DND-41 (cell line): ENCODE measurements at regions not wholly inside any gene's neighbourhood (a gene's known extent, or its start where the extent isn't known, plus 50 kb on each side); places are given as distances from the start of the nearest gene placed in this dataset.

Experiments
- ATAC-seq: fragments of 200-7000 bp; cut with Tn5 transposase; 3 replicates; pipeline ENCODE4 v1.9.1; 2021; ENCODE audit warnings: low read depth; ENCODE audit not compliant: insufficient read depth
- DNase-seq: peaks from one replicate; pipeline ENCODE4 v3.0.0-alpha.2; 2020
- H2AFZ ChIP-seq: 2 replicates; pipeline ENCODE4 v1.6.0; 2012; ENCODE audit warnings: low read depth, low read length
- H3K27ac ChIP-seq: 2 replicates; pipeline ENCODE4 v1.5.1; 2012; ENCODE audit warnings: low read length, inconsistent platforms
- H3K27me3 ChIP-seq: fragments of 200-600 bp; sonication (generic); 2 replicates; pipeline ENCODE4 v1.6.0; 2012; ENCODE audit warnings: low read length, mild to moderate bottlenecking, inconsistent platforms; ENCODE audit not compliant: insufficient read depth, poor library complexity
- H3K36me3 ChIP-seq: 2 replicates; pipeline ENCODE4 v1.5.1; 2012; ENCODE audit warnings: low read length, inconsistent platforms; ENCODE audit not compliant: insufficient read depth
- H3K4me1 ChIP-seq: 2 replicates; pipeline ENCODE4 v1.5.1; 2012; ENCODE audit warnings: mild to moderate bottlenecking, low read length; ENCODE audit not compliant: insufficient read depth
- H3K4me2 ChIP-seq: 2 replicates; pipeline ENCODE4 v1.6.0; 2012; ENCODE audit warnings: mild to moderate bottlenecking, moderate library complexity, low read length, inconsistent platforms; ENCODE audit not compliant: insufficient read depth
- H3K4me3 ChIP-seq, 2 experiments: fragments of 200-600 bp in 1 of 2; shearing (Covaris generic) in 1 of 2; 2 replicates each; pipeline ENCODE4 v1.5.1; 2012 to 2016; ENCODE audit warnings: inconsistent platforms in 2 of 2, low read length in 2 of 2, mild to moderate bottlenecking in 2 of 2, low read depth in 1 of 2, moderate library complexity in 1 of 2
- H3K79me2 ChIP-seq: 2 replicates; pipeline ENCODE4 v1.6.0; 2012; ENCODE audit warnings: low read length, inconsistent platforms; ENCODE audit not compliant: insufficient read depth
- H3K9ac ChIP-seq: 2 replicates; pipeline ENCODE4 v1.6.0; 2012; ENCODE audit warnings: low read depth, mild to moderate bottlenecking, inconsistent platforms, low read length, moderate library complexity
- H3K9me3 ChIP-seq: 2 replicates; pipeline ENCODE4 v1.5.1; 2012; ENCODE audit warnings: low read length, moderate library complexity, mild to moderate bottlenecking, inconsistent platforms; ENCODE audit not compliant: insufficient read depth, severe bottlenecking
- H4K20me1 ChIP-seq: 2 replicates; pipeline ENCODE4 v1.6.0; 2012; ENCODE audit warnings: low read length; ENCODE audit not compliant: insufficient read depth
- EZH2 ChIP-seq: IDR thresholded peaks from 3 replicates; pipeline ENCODE4 v1.6.1; 2012; ENCODE audit warnings: borderline replicate concordance, low read depth, mild to moderate bottlenecking, moderate library complexity, low read length, inconsistent platforms; ENCODE audit not compliant: severe bottlenecking
- TF ChIP-seq, protein P1 (sequence below): IDR thresholded peaks from 2 replicates; pipeline ENCODE4 v1.5.1; 2012; ENCODE audit warnings: borderline replicate concordance, low read length, moderate library complexity, mild to moderate bottlenecking; ENCODE audit not compliant: poor library complexity, severe bottlenecking; ENCODE audit errors: extremely low read depth

DNA sequence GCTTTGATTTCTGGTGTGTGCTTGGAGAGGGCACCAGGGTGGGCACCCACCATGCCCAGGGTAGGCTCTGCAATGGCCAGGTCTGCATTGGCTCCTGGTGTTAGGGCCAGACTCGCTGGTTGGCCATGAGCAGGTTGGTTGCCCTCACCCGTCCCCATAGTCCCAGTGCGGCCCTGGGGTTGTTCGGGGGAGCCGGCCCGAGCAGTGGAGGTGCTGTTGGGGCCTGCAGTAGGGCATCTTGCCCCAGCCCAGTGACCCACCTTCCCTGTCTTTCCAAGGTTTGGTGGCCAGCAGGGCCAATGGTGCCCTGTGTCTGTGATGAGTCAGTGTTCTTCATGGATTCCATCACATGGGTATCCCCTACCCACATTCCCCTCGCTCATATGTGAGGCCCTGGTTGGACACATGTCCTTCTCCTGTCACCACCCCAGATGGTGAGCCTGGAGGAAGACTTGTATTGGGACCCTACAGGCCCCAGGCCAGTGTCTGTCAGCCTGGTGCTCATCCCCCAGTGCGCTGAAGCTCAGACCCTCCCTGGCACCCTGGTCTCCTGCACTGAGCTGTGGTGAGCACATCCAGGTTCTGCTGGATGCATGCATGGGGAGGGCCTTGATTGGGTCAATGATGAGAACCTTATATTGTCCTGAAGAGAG, 190.1 kb downstream of the UBE3A start:
- Histone ChIP-seq H2AFZ (no peak overlapping the region), H3K4me3 (no peak overlapping the region), H3K4me2 (no peak overlapping the region), H3K79me2 (no peaks in the 10 kb centered on the region), H3K27me3 (no peaks in the 10 kb centered on the region), H3K4me1 (no peaks in the 10 kb centered on the region), H4K20me1 (no peaks in the 10 kb centered on the region), H3K9ac (no peak overlapping the region), H3K9me3 (peaks cover 7% of the 10 kb centered on the region), H3K27ac (no peak overlapping the region), H3K36me3 (no peaks in the 10 kb centered on the region)
- no peak for ATAC-seq
- no peak for TF ChIP-seq EZH2
- TF ChIP-seq, protein P1, sequence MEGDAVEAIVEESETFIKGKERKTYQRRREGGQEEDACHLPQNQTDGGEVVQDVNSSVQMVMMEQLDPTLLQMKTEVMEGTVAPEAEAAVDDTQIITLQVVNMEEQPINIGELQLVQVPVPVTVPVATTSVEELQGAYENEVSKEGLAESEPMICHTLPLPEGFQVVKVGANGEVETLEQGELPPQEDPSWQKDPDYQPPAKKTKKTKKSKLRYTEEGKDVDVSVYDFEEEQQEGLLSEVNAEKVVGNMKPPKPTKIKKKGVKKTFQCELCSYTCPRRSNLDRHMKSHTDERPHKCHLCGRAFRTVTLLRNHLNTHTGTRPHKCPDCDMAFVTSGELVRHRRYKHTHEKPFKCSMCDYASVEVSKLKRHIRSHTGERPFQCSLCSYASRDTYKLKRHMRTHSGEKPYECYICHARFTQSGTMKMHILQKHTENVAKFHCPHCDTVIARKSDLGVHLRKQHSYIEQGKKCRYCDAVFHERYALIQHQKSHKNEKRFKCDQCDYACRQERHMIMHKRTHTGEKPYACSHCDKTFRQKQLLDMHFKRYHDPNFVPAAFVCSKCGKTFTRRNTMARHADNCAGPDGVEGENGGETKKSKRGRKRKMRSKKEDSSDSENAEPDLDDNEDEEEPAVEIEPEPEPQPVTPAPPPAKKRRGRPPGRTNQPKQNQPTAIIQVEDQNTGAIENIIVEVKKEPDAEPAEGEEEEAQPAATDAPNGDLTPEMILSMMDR, result no peak
- DNase-seq, result no peak

DNA sequence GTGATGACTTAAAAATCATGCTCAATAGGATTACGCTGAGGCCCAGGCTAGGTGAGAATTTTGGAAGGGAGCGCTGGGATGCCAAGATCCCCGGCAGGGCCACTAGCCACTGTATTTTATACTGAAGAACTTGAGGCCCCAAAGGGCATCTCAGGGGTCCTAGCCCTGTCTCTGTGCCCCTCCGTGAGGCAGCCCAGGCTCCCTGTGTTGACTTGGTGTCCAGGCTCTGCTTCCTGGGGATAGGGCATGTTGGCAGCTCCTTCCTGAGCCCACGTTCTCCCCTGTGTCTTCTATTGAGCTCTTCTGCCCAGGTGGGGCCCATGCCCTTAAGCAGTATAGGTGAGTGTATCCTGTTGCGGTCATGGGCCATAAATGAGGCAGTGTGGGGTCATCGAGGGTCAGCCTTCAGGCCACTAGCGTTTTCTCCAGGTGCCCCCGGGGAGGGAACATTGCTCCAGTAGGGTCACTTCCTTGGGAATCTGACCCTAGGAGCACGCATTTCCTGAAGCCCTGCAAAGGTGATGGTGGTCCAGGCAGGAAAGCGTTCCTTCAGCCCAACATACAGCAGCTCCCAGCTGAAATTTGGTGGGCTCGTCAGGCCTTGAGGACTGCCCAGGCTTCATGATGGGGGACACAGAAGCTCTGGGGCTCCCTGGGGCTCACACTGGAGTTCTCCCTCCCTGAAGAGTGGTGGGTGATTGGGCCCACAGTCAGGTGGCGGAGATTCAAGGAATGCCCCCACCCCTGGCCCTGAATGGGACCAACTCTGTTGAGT, 189.4 kb downstream of the UBE3A start:
- H2AFZ ChIP-seq, result no peak overlapping the region
- H3K27me3 ChIP-seq, result no peaks in the 10 kb centered on the region
- no peaks in the 10 kb centered on the region for H4K20me1 ChIP-seq
- H3K4me1 ChIP-seq, result no peaks in the 10 kb centered on the region
- no peaks in the 10 kb centered on the region for H3K36me3 ChIP-seq
- H3K27ac ChIP-seq, result no peak overlapping the region
- no peak for DNase-seq
- no peaks in the 10 kb centered on the region for H3K79me2 ChIP-seq
- ATAC-seq, result no peak
- peaks cover 7% of the 10 kb centered on the region for H3K9me3 ChIP-seq
- H3K4me3 ChIP-seq, result no peak overlapping the region
- H3K9ac ChIP-seq, result no peak overlapping the region
- TF ChIP-seq EZH2, result no peak
- TF ChIP-seq, protein P1, result no peak
- no peak overlapping the region for H3K4me2 ChIP-seq

DNA sequence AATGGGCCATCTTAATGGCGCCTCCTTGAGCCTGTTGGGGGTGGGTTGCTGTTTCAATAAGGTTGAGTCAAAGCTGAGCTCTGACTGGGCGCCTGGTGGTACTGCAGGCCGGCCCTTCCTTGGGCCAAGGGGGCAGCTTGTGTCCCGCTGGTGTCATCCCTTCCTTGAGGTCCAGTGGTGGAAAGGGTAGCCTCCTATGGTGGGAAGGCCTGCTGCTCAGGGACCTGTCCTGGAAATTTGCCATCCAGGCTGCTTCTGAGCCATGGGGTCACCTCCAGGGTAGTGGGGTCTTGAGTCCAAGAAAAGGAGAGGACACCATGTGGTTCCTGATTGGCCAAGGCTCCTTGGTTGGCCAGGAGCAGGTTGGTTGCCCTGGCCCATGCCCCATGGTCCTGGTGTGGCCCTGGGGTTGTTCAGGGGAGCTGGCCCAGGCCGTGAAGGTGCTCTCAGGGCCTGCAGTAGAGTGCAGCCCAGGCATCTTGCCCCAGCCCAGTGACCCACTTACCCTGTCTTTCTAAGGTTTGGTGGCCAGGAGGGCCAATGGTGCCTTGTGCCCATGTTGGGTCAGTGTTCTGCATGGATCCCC, 188.7 kb downstream of the UBE3A start:
- no peaks in the 10 kb centered on the region for H3K27me3 ChIP-seq
- H3K4me2 ChIP-seq, result no peak overlapping the region
- no peaks in the 10 kb centered on the region for H3K36me3 ChIP-seq
- no peak for TF ChIP-seq EZH2
- TF ChIP-seq, protein P1, result no peak
- DNase-seq (no peak), ATAC-seq (no peak)
- H3K9ac ChIP-seq, result no peak overlapping the region
- H3K27ac ChIP-seq, result no peak overlapping the region
- no peaks in the 10 kb centered on the region for H3K79me2 ChIP-seq
- no peaks in the 10 kb centered on the region for H4K20me1 ChIP-seq
- peaks cover 7% of the 10 kb centered on the region for H3K9me3 ChIP-seq
- H3K4me3 ChIP-seq, result no peak overlapping the region
- no peak overlapping the region for H2AFZ ChIP-seq
- no peaks in the 10 kb centered on the region for H3K4me1 ChIP-seq
